NB4 (cell line): ENCODE measurements at regions not wholly inside any gene's neighbourhood (a gene's known extent, or its start where the extent isn't known, plus 50 kb on each side); places are given as distances from the start of the nearest gene placed in this dataset.

Source experiments
- CTCF ChIP-seq: IDR thresholded peaks from one replicate; pipeline ENCODE4 v1.5.1; 2012; ENCODE audit warnings: low read depth, low read length
- MYC ChIP-seq: IDR thresholded peaks from 2 replicates; pipeline ENCODE4 v1.6.1; 2011; ENCODE audit warnings: low read depth, low read length
- POLR2A ChIP-seq: IDR thresholded peaks from 2 replicates; pipeline ENCODE4 v1.6.1; 2011; ENCODE audit warnings: mild to moderate bottlenecking; ENCODE audit not compliant: insufficient read length; ENCODE audit errors: extremely low read depth
- TF ChIP-seq, protein P1 (sequence below): IDR thresholded peaks from 2 replicates; pipeline ENCODE4 v1.6.1; 2011; ENCODE audit warnings: low read depth, low read length

DNA sequence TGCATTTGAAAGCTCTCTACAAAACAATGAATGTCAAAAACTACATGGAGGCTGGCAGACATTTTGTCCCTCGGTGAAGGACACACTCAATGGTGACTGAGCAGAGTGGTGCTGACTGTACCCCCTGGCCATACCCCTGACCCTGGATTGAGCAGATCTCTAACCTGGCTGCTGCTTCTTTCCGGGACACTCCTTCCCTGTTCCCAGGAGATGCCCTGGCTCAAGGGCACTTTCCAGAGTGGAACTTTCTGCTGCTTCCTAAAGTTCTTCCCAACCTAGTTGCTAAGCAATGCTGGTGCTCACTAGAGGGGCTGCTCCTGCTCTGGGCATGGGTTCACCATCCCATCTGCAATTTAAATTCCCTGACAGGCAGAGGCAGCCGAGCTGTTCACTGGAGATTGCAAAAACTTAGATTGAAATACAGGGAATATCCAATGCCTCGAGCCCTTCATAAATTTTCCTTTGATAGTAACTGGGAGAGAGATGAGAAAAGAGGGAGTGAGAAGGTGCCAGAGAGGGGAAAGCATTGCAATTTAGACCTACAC, 384.3 kb upstream of the PODXL start:
- TF ChIP-seq CTCF (no peak), POLR2A (no peak), MYC (no peak)
- TF ChIP-seq, protein P1, sequence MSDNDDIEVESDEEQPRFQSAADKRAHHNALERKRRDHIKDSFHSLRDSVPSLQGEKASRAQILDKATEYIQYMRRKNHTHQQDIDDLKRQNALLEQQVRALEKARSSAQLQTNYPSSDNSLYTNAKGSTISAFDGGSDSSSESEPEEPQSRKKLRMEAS, result no peak
